ENCODE measurements at regions not wholly inside any gene's neighbourhood (a gene's known extent, or its start where the extent isn't known, plus 50 kb on each side); places are given as distances from the start of the nearest gene placed in this dataset.

GRCh38 chr6:141744971-141745370 lies 387.8 kb upstream of the GJE1 start:
- no peaks in the 10 kb centered on the region for H3K27me3 ChIP-seq (ENCODE audit: control insufficient read depth, insufficient read depth, low read length)
- no peak overlapping the region for H3K4me3 ChIP-seq (ENCODE audit: low read depth, low read length)
- no peak overlapping the region for H3K9ac ChIP-seq (ENCODE audit: low read depth, low read length)

GRCh38 chr6:141744194-141744925 lies 388.4 kb upstream of the GJE1 start:
- no peaks in the 10 kb centered on the region for H3K36me3 ChIP-seq (ENCODE audit: control insufficient read depth, insufficient read depth, low read length)

More at GRCh38 chr6:141744971-141745370, 387.8 kb upstream of the GJE1 start:
- no peaks in the 10 kb centered on the region for H3K9me3 ChIP-seq (ENCODE audit: control insufficient read depth, insufficient read depth, low read length)
- H3K36me3 ChIP-seq (ENCODE audit: control insufficient read depth, insufficient read depth, low read length), result no peaks in the 10 kb centered on the region
- no peaks in the 10 kb centered on the region for H3K4me1 ChIP-seq (ENCODE audit: control insufficient read depth, insufficient read depth, low read length)

DNA sequence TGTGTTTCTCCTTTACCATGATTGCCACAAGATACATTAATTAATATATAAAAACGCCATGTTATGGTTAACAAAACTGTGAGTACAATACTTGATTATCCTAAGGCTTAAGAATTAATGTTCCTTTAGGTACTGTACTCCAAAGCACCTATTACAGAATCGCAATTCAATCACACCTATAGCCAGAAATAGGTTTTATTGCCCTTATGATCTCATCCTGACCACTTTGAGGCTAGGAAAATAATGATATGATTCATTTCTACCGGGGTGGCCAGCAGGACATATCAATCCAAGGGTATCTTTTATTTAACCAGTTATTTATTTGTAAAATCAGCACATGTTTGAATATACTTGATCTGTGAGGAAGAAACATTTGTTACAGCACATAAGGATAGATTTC lies 396.6 kb upstream of the GJE1 start:
- H3K27me3 ChIP-seq (ENCODE audit: control insufficient read depth, insufficient read depth, low read length), result no peaks in the 10 kb centered on the region
- H3K4me3 ChIP-seq (ENCODE audit: low read depth, low read length), result no peak overlapping the region
- H3K36me3 ChIP-seq (ENCODE audit: control insufficient read depth, insufficient read depth, low read length), result no peaks in the 10 kb centered on the region
- no peaks in the 10 kb centered on the region for H3K9me3 ChIP-seq (ENCODE audit: control insufficient read depth, insufficient read depth, low read length)
- no peaks in the 10 kb centered on the region for H3K4me1 ChIP-seq (ENCODE audit: control insufficient read depth, insufficient read depth, low read length)
- H3K9ac ChIP-seq (ENCODE audit: low read depth, low read length), result no peak overlapping the region

More at GRCh38 chr6:141744194-141744925, 388.4 kb upstream of the GJE1 start:
- Histone ChIP-seq H3K27me3 (ENCODE audit: control insufficient read depth, insufficient read depth, low read length) (no peaks in the 10 kb centered on the region), H3K4me1 (ENCODE audit: control insufficient read depth, insufficient read depth, low read length) (no peaks in the 10 kb centered on the region), H3K9ac (ENCODE audit: low read depth, low read length) (no peak overlapping the region), H3K4me3 (ENCODE audit: low read depth, low read length) (no peak overlapping the region), H3K9me3 (ENCODE audit: control insufficient read depth, insufficient read depth, low read length) (no peaks in the 10 kb centered on the region)

DNA sequence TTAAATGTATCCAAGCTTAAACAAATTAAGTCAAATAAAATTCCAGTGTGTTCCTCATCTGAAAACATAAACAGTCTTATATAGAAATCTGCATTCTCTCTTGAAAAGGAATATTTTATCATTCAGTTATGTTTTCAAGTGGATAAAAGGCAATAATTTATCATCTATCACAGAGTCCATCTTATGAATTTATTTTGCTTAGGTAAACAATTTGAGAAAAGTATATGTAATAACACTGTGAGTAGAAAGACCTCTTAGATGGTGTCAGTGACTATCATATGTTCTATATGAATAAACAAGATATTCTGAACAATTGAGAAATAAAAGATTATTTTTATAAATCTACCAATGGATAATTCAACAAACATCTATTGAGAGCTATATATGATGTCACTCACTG lies 397.6 kb upstream of the GJE1 start:
- no peaks in the 10 kb centered on the region for H3K36me3 ChIP-seq (ENCODE audit: control insufficient read depth, insufficient read depth, low read length)
- no peak overlapping the region for H3K9ac ChIP-seq (ENCODE audit: low read depth, low read length)
- H3K4me3 ChIP-seq (ENCODE audit: low read depth, low read length), result no peak overlapping the region
- no peaks in the 10 kb centered on the region for H3K9me3 ChIP-seq (ENCODE audit: control insufficient read depth, insufficient read depth, low read length)
- H3K27me3 ChIP-seq (ENCODE audit: control insufficient read depth, insufficient read depth, low read length), result no peaks in the 10 kb centered on the region
- no peaks in the 10 kb centered on the region for H3K4me1 ChIP-seq (ENCODE audit: control insufficient read depth, insufficient read depth, low read length)

- Histone ChIP-seq H3K9ac (ENCODE audit: low read depth, low read length) (no peak overlapping the region), H3K36me3 (ENCODE audit: control insufficient read depth, insufficient read depth, low read length) (no peaks in the 10 kb centered on the region), H3K9me3 (ENCODE audit: control insufficient read depth, insufficient read depth, low read length) (no peaks in the 10 kb centered on the region), H3K4me1 (ENCODE audit: control insufficient read depth, insufficient read depth, low read length) (no peaks in the 10 kb centered on the region), H3K27me3 (ENCODE audit: control insufficient read depth, insufficient read depth, low read length) (no peaks in the 10 kb centered on the region), H3K4me3 (ENCODE audit: low read depth, low read length) (no peak overlapping the region)
Observed at GRCh38 chr6:141734071-141734840, 398.5 kb upstream of the GJE1 start.

DNA sequence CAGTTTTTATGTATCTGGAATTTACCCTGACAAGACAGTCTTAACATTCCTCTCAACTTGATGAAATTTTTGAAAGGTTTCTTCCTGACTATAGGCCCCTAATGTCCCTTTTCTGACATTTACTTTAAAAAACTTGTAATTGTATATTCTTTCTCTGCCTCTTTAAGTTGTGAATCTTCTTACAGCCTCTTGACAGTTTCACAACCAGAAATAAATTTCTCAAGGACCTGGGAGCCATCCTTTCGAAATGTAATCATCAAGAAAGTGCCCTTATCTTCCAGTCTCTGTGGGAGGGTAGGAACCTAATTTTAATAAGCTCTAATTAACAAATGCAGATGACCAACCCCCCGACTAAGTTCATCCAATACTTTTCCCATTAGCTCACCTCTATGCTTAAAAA lies 403.6 kb upstream of the GJE1 start:
- H3K4me1 ChIP-seq (ENCODE audit: control insufficient read depth, insufficient read depth, low read length), result no peaks in the 10 kb centered on the region
- H3K36me3 ChIP-seq (ENCODE audit: control insufficient read depth, insufficient read depth, low read length), result no peaks in the 10 kb centered on the region
- no peak overlapping the region for H3K9ac ChIP-seq (ENCODE audit: low read depth, low read length)
- no peaks in the 10 kb centered on the region for H3K27me3 ChIP-seq (ENCODE audit: control insufficient read depth, insufficient read depth, low read length)
- no peaks in the 10 kb centered on the region for H3K9me3 ChIP-seq (ENCODE audit: control insufficient read depth, insufficient read depth, low read length)
- H3K4me3 ChIP-seq (ENCODE audit: low read depth, low read length), result no peak overlapping the region

GRCh38 chr6:141728330-141728729 lies 404.4 kb upstream of the GJE1 start:
- Histone ChIP-seq H3K27me3 (ENCODE audit: control insufficient read depth, insufficient read depth, low read length) (no peaks in the 10 kb centered on the region), H3K9ac (ENCODE audit: low read depth, low read length) (no peak overlapping the region), H3K36me3 (ENCODE audit: control insufficient read depth, insufficient read depth, low read length) (no peaks in the 10 kb centered on the region), H3K9me3 (ENCODE audit: control insufficient read depth, insufficient read depth, low read length) (no peaks in the 10 kb centered on the region), H3K4me3 (ENCODE audit: low read depth, low read length) (no peak overlapping the region), H3K4me1 (ENCODE audit: control insufficient read depth, insufficient read depth, low read length) (no peaks in the 10 kb centered on the region)

GRCh38 chr6:141726248-141726647 lies 406.5 kb upstream of the GJE1 start:
- no peaks in the 10 kb centered on the region for H3K27me3 ChIP-seq (ENCODE audit: control insufficient read depth, insufficient read depth, low read length)
- no peaks in the 10 kb centered on the region for H3K36me3 ChIP-seq (ENCODE audit: control insufficient read depth, insufficient read depth, low read length)
- H3K9ac ChIP-seq (ENCODE audit: low read depth, low read length), result no peak overlapping the region
- no peak overlapping the region for H3K4me3 ChIP-seq (ENCODE audit: low read depth, low read length)
- H3K9me3 ChIP-seq (ENCODE audit: control insufficient read depth, insufficient read depth, low read length), result no peaks in the 10 kb centered on the region
- no peaks in the 10 kb centered on the region for H3K4me1 ChIP-seq (ENCODE audit: control insufficient read depth, insufficient read depth, low read length)

- no peak overlapping the region for H3K4me3 ChIP-seq (ENCODE audit: low read depth, low read length)
- H3K4me1 ChIP-seq (ENCODE audit: control insufficient read depth, insufficient read depth, low read length), result no peaks in the 10 kb centered on the region
- no peak overlapping the region for H3K9ac ChIP-seq (ENCODE audit: low read depth, low read length)
- H3K36me3 ChIP-seq (ENCODE audit: control insufficient read depth, insufficient read depth, low read length), result no peaks in the 10 kb centered on the region
- H3K9me3 ChIP-seq (ENCODE audit: control insufficient read depth, insufficient read depth, low read length), result no peaks in the 10 kb centered on the region
- no peaks in the 10 kb centered on the region for H3K27me3 ChIP-seq (ENCODE audit: control insufficient read depth, insufficient read depth, low read length)
Observed at GRCh38 chr6:141724731-141725130, 408.0 kb upstream of the GJE1 start.

- Histone ChIP-seq H3K36me3 (ENCODE audit: control insufficient read depth, insufficient read depth, low read length) (no peaks in the 10 kb centered on the region), H3K9ac (ENCODE audit: low read depth, low read length) (no peak overlapping the region), H3K4me1 (ENCODE audit: control insufficient read depth, insufficient read depth, low read length) (no peaks in the 10 kb centered on the region), H3K4me3 (ENCODE audit: low read depth, low read length) (no peak overlapping the region), H3K27me3 (ENCODE audit: control insufficient read depth, insufficient read depth, low read length) (no peaks in the 10 kb centered on the region), H3K9me3 (ENCODE audit: control insufficient read depth, insufficient read depth, low read length) (no peaks in the 10 kb centered on the region)
Observed at GRCh38 chr6:141719476-141719875, 413.2 kb upstream of the GJE1 start.

- H3K9ac ChIP-seq (ENCODE audit: low read depth, low read length), result no peak overlapping the region
Observed at GRCh38 chr6:141705431-141705830, 427.3 kb upstream of the GJE1 start.

DNA sequence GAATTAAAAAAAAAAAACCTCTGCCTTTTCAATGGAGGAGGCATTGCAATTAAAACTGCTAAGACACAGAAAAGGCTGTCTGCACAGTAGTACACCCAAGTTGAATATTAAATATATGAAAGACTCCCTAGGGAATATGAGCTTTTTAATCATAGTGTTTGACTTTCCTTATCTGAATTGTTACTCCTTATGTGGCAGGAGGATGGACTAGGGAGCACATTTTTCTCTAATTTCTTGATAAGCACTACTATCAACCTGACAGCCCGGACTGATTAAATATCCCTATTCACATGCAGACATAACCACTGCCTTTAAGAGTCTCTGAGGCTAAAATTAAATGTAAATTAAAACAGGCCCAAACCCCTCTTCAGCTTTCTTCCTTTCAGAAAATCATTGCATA lies 428.6 kb upstream of the GJE1 start:
- Histone ChIP-seq H3K9me3 (ENCODE audit: control insufficient read depth, insufficient read depth, low read length) (no peaks in the 10 kb centered on the region), H3K36me3 (ENCODE audit: control insufficient read depth, insufficient read depth, low read length) (no peaks in the 10 kb centered on the region), H3K27me3 (ENCODE audit: control insufficient read depth, insufficient read depth, low read length) (no peaks in the 10 kb centered on the region), H3K4me1 (ENCODE audit: control insufficient read depth, insufficient read depth, low read length) (no peaks in the 10 kb centered on the region), H3K9ac (ENCODE audit: low read depth, low read length) (no peak overlapping the region), H3K4me3 (ENCODE audit: low read depth, low read length) (no peak overlapping the region)

More at GRCh38 chr6:141705431-141705830, 427.3 kb upstream of the GJE1 start:
- no peaks in the 10 kb centered on the region for H3K9me3 ChIP-seq (ENCODE audit: control insufficient read depth, insufficient read depth, low read length)
- no peaks in the 10 kb centered on the region for H3K36me3 ChIP-seq (ENCODE audit: control insufficient read depth, insufficient read depth, low read length)
- H3K27me3 ChIP-seq (ENCODE audit: control insufficient read depth, insufficient read depth, low read length), result no peaks in the 10 kb centered on the region
- H3K4me3 ChIP-seq (ENCODE audit: low read depth, low read length), result no peak overlapping the region
- H3K4me1 ChIP-seq (ENCODE audit: control insufficient read depth, insufficient read depth, low read length), result no peaks in the 10 kb centered on the region
